ENCODE measurements at regions not wholly inside any gene's neighbourhood (a gene's known extent, or its start where the extent isn't known, plus 50 kb on each side); places are given as distances from the start of the nearest gene placed in this dataset.

DNA sequence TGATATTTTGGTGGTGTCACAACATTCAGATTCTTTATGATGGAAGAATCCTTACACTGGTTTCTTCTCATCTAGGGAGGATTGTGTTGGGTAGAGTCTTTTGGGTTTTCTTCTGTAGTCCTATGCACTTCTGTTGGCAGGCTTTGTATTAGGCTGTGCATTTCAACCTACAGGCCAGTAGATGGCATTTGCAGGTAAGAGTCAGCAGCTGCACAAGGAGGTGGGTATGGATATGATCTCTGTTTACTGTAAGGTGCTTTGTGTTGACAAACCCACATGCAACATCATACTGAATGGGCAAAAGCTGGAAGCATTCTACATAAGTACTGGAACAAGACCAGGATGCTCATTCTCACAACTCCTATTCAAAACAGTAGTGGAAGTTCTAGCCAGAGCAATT lies 656.8 kb downstream of the METTL4 start:
- no peak for ATAC-seq
- intact Hi-C loops (cut with DNase I) = no loop called here
- DNase-seq (ENCODE audit: missing footprints) = no peak

DNA sequence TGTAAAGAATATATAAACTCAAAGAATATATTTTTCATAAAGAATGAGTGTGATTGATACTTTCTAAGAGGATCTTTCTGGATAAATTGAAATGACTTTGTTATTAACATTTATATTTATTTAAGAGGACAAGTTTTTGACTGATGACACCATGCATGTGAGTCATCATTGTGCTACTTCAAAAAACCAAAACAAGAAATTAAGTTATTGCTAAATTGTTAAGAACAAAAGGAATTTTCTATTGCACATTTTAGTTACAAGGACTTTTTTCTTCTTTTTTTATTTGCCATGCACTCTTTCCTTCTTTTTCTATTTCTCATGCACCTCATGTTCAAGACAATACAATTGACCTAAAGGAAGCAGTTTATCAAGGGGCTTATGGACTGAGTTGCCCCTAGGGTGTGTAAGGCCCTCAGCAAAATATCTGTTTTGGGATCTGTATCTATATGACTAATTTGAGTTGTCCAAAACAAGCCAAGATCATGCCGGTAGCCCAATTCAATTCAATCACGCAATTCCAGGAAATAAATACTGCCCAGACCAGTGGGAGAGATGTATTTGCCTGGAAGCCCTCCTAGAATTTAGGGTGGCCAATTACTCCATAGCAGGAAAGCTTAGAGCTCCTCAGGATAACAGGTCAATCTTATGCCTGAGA lies 654.3 kb downstream of the METTL4 start:
- ATAC-seq (no peak), DNase-seq (ENCODE audit: missing footprints) (no peak)
- intact Hi-C loops (cut with DNase I) = no loop called here

DNA sequence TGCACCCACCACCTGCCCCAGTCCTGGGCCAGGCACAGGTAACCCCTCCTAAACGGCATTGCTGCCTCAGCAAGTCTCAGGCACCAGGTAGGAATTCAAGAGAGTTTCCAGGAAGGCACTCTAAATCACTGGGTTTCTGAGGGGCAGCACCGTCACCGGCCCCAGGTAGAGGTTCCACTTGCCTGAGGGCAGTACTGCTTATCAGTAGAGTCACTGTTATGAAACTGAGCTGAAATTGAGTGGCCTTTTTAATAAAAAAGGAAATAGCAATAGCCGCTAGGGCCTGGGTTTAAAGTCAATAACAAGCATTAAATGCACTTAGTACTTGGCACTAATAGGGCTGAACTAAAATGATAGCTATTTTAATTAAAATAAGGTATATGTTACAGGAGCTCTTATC lies 653.7 kb downstream of the METTL4 start:
- ATAC-seq = no peak
- no peak for DNase-seq (ENCODE audit: missing footprints)
- intact Hi-C loops (cut with DNase I) = no loop called here

DNA sequence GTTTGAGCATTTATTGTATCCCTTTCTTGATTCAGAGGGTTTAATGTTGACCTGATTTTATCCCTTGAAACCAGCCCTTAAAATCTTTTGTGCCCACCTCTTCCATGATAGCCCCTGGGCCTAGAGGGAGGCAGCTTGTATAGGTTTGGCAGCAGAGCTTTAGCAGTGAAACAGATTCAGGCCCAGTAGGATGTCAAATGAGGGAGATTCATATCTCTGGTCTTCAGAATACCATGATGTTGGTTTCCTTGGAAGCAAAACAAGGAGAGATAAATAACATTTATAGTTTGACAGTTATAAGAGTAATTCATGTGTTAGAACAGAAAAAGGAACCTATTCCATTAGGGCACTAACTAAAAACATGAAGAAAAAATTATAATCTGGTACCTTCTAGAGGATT lies 649.2 kb downstream of the METTL4 start:
- intact Hi-C loops (cut with DNase I) = no loop called here
- no peak for DNase-seq (ENCODE audit: missing footprints)
- no peak for ATAC-seq

DNA sequence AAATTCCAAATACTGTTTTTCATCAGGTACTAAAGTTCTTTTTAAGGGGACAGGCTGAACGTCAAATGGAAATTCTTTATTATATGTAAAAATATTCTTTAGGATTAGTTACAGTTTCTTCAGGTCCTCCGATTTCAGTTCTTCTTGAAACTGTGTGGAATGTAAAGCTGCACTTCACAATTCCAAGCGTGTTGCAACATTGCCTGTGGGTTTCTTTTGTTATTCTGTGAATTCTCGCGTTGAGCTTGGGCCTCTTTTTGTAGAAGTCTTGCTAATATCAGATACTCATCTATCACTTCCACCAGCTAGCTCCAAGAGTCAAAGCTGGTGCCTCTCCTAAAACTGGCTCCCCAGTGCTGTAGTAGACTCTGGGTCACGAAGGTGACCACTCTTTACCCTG lies 642.6 kb downstream of the METTL4 start:
- ATAC-seq (no peak), DNase-seq (ENCODE audit: missing footprints) (no peak)
- intact Hi-C loops (cut with DNase I) = no loop called here

DNA sequence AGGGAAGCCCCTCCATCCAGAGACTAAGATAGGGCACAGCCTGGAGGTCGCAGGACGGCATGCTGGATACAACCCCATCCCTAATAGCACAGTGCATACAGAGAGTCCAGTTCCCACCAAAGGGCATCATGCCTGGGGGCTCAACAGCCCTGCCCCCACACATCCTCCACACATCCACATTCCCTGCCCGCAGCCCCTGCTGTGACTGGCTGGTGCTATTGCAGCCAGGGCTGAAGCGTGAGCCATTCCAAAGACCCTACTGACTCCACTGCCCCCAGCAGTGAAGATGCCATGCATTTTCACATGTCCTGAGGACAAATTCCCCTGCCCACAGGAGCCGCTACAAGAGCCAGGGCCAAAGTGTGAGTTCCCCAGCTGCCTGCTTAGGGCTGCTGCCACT lies 641.6 kb downstream of the METTL4 start:
- intact Hi-C loops (cut with DNase I) = no loop called here
- DNase-seq (ENCODE audit: missing footprints) (no peak), ATAC-seq (no peak)

DNA sequence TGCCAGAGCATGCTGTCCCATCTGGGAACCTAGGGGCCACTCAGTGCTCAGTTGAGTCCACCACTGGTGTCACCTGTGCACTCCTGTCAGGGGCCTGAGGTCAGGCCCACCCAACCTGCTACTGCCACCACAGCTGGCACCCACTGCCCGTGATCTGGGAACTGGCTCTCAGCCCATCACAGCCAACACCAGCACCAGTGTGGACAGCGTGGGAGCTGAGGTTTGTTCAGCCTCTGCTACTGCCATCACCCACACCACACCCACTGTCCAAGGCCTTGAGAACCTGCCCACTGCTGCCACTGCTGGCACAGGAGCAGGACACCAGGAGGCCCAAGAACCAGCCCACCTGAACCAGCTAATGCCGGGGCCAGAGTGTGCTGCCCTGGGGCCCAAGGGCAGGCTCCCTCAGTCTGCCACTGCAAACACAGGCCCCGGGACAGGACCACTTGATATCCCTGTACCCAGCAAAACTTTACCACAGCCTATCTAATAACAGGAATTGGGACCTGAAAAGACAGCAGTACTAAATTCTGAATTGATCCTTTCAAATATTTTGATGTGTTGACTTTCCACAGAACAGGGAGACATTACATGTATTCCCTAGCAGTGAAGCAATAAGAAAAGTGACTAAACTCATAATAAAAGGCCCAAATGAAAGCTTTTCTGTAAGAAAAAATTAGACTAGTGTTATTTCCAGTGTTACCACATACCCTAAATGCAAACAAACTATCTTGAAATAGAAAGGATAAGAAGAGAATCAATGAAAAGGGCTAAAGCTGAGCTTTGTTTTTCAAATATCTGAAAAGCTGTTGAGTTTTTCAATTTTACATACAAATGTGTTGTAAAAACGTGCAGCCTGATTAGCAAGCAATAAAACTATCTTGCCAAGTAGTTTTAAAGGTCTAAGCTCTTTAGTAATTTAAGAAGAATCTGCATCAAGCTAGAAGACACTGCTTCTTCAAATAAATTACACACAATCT lies 640.7 kb downstream of the METTL4 start:
- no peak for ATAC-seq
- DNase-seq (ENCODE audit: missing footprints) = no peak
- intact Hi-C loops (cut with DNase I) = no loop called here

DNA sequence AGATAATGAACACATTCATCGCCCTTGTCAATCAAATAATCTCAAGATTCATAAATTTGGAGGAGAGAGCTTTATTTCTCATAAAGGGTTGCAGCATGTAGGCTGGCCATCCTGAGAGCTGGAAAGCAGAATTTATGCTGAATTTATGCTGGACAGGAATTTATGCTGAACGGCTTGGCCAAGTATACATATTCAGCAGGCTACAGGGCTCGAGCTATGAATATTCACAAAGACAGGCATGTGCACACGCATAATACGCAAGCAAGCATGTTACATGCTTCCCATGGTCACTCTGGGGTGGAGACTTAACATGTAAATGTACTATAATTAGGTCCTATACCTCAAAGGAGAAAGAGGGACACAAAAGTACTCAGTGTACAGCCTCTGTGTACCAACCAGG lies 618.8 kb downstream of the METTL4 start:
- intact Hi-C loops (cut with DNase I) = no loop called here
- ATAC-seq = no peak

DNA sequence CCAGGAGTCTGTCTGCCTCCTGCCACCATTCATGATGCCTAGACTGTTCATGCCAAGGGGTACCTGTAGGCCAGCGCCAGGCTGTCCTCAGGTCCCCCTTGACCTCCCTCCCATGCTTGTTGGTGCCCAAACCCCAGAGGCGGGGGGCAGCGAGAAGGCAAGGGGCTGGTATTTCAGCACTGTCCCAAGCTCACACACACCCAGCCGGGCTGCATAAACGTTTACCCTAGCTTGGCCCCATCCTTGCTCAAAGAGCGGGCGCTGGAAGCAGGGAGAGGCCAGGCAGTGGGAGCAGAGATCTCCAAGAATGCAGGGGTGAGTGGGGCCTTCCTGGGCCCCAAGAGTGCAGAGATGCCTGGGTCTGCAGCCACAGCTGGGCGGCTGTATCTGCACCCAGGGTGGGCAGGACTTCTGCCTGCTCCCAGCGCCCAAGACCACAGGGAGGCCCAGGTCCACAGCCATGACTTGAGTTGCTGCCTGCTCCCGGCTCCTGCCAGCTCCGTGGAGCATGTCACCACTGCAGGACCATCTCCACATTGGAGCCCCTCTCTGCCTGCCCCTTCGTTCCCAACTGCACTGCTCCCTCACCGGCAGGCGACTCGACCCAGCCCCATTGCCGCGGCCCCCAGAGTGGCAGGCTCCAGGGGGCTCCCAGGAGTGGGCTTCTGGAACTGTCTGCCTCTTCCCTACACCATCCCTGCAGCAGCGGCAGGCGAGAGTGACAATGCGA lies 616.6 kb downstream of the METTL4 start:
- intact Hi-C loops (cut with DNase I) = no loop called here

More for the DNA sequence above, 618.8 kb downstream of the METTL4 start:
- no peak for DNase-seq (ENCODE audit: missing footprints)

DNA sequence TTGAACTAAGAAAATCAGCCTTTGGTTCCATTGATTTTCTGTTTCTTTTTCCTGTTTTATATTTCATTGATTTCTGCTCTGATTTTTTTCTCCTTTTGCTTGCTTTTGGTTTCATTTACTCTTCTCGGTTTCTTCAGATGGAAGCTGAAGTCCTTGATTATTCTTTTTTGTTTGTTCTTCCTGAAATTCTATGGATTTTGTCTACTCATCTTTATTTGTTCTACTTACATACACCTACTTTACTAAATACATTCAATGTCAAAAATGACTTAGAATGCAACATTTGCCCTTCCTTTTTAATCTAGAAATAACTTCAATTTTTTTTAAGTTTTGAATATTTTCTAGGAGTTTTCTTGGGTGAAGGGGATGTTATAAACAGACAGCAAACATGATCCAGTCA lies 612.5 kb downstream of the METTL4 start:
- DNase-seq (ENCODE audit: missing footprints) = no peak
- intact Hi-C loops (cut with DNase I) = no loop called here
- no peak for ATAC-seq

More for the DNA sequence above, 616.6 kb downstream of the METTL4 start:
- DNase-seq (ENCODE audit: missing footprints) (no peak), ATAC-seq (no peak)

DNA sequence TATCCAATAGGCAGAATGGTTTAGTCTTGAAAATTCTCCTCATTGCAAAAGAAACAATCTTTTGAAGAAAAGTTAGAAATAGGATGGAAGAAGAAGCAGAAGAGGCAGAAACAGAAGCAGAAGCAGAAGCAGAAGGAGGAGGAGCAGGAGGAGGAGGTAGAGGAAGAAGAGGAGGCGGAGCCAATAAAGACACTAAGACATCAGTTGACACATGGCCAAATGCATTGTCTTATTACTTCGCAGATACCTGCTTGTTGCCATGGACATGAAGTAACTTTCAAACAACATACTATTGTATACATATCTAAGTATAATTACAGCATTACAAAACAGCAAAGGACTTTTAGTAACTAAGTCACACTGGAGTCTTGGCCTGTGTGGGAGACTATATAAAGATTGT lies 606.3 kb downstream of the METTL4 start:
- intact Hi-C loops (cut with DNase I) = no loop called here
- no peak for ATAC-seq
- no peak for DNase-seq (ENCODE audit: missing footprints)

DNA sequence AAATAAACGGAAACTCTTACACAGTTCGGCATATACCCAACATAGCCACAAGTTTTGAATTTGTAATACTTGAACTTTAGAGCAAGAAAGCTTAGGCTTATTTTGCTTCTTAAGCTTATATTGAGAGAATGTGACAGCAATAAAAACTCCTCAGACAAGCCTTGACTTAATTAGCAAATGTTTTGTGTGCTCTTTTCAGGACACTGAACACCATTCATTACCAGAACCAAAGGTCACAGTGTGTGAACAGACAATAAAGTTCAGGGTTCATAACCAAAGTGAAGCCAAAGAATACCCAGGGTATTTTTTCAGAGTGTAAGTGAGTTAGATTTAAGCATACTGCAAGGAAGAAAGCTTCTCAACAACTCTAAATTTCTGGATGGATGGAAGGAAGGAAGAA lies 605.8 kb downstream of the METTL4 start:
- intact Hi-C loops (cut with DNase I) = no loop called here
- DNase-seq (ENCODE audit: missing footprints) = no peak
- ATAC-seq = no peak

DNA sequence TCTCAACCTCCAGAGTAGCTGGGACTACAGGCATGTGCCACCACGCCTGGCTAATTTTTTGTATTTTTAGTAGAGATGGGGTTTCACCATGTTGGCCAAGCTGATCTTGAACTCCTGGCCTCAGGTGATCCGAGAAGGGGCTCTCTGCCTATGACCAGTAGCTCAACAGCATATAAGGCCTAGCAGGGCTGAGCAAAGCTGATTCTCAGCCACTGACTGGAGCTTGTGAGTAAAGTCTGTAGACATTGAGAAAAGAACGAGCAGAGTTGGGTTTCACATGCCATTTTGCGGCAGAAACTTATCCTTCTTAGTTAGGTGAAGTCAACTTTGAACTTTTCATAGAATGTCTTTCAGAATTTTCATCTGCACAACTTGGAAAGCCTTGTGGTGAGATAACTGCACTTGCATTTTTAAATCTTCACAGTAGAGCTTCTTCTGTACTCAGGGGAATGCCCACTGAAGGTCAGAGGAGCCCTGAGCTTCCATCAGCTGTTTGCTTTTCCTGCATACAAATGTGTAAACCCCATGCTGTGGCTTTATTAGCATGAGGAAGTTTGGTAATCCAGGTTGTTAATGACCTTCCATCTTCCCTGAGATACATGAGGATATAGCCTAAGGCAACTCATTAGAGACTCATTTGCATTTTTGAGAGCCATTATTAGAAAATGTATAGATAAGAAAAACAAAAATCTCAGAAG lies 602.4 kb downstream of the METTL4 start:
- no peak for DNase-seq (ENCODE audit: missing footprints)
- intact Hi-C loops (cut with DNase I) = no loop called here
- no peak for ATAC-seq

DNA sequence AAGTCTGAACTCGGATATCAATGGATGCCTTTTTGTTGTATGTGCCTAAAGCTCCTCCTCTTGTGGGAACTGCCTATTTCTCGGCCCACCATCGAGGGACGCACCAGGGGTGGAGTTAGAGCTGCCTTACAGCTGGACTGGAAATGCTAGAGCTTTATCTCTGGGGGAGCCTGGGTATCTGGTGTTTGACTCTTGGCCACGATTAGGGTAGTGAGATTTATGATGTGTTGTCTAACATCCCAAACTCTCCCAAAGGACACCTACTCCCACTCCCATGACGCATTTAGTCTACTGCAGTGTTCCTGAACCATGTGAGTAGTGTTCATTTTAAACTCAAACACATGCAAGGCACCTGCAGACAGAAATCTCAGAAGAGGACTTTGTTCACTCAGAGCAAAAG lies 594.8 kb downstream of the METTL4 start:
- DNase-seq (ENCODE audit: missing footprints) = no peak
- ATAC-seq = peak; percentile 37
- intact Hi-C loops (cut with DNase I) = no loop called here

DNA sequence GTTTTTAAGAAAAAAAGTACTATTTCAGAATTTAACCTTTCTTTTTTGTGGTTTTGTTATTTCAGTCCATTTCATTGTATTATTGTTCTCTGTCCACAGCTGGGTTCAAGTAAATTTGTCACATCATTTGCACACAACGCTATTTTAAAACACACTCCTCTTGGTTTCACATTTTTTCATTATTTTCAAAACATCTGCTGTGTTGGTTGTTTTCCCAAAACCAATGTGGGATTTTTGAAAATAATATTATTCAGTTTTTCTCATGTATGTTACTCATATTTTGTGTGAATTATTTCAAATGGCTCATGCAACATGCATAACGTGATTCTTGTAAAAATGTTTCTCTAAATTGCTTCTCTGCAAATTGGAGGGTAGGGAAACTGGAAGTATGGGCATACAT lies 589.2 kb downstream of the METTL4 start:
- ATAC-seq = no peak
- intact Hi-C loops (cut with DNase I) = no loop called here
- no peak for DNase-seq (ENCODE audit: missing footprints)

DNA sequence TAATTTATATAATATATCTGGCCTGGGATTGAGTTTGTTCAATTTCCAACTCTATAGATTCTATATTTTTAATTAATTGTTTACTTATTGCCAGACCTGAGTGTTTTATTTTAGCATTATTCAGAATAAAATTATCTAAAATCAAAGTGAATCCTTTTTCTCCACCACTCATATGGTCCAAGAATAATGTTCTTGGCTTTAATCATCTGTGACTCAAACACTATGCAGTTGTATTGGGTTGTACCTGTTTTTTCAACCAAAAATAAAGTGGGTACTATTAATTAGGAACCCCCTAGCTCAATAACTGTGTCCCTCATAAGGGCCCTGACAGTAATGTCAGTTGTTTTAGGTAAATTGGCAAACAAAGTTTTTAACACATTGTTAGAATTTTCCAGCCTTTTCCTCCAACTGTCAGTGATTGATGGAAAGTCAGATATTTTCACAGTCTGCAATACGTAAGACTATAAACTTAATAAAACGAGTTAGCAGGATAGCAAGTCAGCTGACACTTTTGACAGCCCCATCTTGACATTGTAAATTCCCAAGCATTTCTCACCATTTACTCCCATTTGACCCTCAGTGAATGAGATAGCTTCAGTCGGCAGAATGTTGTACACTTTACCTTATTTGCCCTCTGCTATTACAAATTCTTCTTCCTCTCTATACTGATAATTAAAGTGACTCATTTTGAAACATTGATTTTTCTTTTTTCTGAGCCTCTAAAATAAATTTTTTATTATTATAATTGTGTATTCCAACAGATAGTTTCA lies 587.4 kb downstream of the METTL4 start:
- ATAC-seq = no peak
- intact Hi-C loops (cut with DNase I) = no loop called here
- DNase-seq (ENCODE audit: missing footprints) = no peak

DNA sequence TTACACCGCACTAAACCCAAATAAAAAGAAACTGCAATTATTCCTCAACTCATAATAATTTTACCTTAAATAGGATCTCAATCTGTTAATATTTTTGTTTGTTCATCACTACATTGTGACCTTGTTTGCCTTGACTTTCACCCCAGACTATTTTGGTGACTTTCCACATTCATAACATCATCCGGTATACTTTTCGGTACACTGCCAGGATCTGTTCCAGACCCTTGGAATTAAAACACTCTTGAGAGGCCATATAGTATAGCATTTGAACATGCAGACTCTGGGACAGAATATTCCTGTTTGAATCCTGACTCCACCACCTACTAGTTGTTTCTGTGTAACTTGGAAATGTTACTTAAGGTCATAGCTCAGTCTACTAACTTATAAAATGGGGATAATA lies 577.4 kb downstream of the METTL4 start:
- intact Hi-C loops (cut with DNase I) = no loop called here
- DNase-seq (ENCODE audit: missing footprints) (no peak), ATAC-seq (no peak)

DNA sequence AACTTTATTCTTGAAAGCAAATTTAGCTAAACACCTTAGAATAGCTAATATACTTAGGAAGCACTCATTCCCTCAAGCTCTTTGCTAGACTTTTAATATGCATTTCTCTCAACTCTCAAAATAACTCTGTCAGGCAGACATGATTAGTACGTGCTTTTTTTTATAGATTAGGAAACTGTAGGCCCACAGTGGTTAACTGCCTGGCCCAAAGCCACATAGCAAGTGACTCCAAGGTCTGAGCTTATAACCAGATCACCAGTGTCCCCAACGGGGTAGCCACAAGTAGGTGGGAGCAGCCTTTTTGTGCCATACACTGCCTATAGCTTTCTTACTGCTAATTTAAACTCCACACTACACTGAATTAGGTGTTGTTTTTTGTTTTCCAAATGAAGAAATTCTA lies 576.8 kb downstream of the METTL4 start:
- DNase-seq (ENCODE audit: missing footprints) (no peak), ATAC-seq (no peak)
- intact Hi-C loops (cut with DNase I) = no loop called here
